NCI-H774 (cell line): ENCODE measurements at regions not wholly inside any gene's neighbourhood (a gene's known extent, or its start where the extent isn't known, plus 50 kb on each side); places are given as distances from the start of the nearest gene placed in this dataset.
"Not testable (repeated sequence)": the region's sequence is repeated elsewhere in the genome, so short reads cannot be mapped to it uniquely, and the experiment has no call there.

ENCODE experiments used
- DNase-seq: peaks from one replicate; lab custom pipeline; 2025; lab: John Stamatoyannopoulos, UW

DNA sequence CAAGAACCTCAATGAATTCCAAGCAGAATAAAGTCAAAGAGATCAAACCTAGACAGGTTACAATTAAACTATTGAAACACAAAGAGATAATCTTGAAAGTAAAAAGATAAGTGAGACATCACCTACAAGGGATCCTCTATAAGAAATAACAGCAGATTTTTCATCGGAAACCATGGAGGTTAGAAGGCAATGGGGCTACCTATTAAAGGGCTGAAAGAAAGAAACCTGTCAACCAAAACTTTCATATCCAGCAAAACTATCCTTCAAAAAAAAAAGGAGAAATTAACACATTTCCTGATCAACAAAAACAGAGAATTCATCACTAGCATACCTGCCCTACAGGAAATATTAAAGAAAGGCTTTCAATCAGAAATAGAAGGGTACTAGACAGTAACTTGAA lies 244.9 kb downstream of the ARHGAP12 start:
- peak; percentile 2 for DNase-seq

DNA sequence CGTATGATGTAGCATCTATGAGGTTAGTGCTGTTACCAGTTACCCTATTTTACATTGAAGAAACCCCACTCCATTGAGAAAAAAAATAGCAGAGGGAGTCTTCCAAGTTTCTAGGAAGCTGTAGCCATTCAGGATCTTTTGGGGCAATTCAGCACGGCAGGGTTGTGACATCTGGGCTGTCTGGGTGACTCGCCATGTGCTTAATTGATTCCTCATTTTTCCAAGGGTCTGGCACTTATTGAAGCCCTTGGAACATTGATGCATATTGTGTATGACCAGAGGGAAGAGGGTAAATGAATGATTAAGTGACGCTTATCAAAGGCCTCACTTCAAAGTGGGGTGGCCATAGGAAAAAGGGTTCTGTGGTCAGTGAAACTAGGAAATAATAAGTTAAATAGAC lies 248.7 kb downstream of the ARHGAP12 start:
- DNase-seq: no peak

DNA sequence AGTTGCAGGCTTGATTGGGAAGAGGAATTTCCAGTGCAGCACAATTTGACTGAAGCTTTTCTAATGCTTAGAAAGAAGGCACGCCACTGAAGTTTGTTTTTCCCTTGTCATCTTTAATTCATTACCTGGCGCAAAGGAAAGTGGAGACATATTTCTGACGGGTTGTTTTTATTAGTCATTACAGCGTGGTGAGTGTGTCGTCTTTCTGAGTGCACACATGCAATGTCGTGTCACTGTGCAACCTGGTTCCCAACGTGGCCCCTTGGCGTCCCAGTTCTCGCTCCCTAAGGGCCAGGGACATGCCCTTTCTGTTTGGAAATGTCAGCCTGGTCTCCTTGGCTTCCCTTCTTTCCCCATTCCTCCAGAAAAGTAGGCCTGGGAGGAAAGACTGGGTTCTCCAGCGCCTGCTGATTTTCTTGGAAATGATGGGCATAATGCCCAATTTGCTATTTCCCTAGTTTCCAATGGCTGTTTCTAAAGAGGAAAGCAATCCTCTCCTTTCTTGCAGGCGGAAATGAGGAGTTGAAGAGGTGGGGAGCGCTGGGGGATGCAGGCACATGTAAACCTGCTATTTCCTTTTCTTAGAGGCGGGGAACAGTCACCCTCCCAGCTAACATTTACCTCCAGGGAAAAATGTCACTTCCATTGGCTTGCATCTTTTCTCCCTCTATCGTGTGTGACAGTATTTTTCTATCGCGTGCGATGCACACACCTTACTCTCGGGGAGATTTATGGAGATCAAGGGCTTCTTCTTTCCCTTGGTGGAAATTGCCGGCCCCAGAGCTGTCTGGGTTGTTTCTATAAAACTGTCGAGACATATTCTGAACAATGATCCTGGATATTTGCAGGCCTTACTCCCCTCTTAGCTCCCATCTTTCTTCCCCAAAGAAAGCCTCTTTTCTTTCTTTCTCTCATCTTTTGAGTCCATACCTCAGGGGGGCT lies 249.8 kb downstream of the ARHGAP12 start:
- DNase-seq: no peak

DNA sequence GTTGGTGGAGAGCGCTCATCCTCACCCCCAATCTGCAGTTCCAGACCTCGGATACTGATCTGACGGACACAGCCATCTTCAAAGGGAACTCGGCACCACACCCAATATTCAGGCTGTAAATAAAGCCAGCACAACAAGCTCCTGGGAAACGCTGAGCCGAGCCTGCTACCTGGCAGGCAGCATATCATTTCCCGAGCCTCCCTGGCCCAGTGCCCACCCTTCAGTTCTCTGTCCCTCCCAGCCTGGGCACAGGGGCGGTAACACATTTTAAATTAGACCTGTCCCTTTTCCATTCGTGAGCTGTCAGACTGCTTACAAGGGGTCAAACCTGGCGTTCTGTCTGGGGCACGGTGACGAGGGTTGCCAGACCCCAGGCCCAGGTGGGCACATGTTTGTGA lies 250.5 kb downstream of the ARHGAP12 start:
- no peak for DNase-seq

DNA sequence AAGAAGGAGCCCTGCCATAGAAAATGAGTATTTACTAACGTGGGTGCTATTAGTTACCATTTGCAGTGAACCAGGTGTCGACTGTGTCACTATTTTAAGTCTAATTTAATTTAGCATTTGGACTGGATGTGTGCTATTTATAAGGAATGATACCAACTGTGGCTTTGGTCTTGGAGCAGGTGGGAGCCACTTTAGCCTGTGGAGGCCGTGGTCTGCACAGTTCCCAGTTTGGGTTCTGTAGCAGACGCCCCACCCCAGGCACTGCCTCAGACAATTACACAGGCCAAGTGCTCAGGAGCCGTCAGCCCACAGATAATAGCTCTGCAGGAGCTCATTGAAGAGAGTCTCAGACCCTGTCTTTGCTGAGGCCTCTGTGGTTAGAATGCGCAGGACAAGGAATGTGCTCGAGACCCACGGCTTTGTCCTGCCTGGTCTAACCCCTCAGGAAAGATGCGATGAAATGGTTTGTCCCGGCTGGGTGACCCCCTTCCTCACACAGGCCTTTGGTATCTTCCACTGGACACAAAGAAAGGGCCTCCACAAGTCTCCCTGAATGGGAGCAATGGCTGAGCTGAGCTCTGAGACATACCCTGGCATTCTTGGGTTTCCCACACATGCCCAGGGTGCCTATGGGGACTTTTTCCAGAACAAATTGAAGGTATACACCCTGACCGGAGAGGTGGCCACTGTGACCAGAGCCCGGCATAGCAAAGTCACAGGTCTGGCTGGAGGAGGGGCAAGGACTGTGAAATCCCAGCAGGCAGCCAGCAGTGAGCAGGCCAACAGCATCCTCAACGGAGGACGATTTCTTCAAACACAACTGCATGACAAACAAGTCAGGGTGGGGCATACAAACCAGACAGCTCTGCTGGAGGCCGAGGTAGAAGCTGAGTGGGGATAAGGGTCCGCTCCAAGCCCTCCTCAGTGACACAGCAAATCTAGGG lies 251.2 kb downstream of the ARHGAP12 start:
- peak; percentile 18 for DNase-seq

DNA sequence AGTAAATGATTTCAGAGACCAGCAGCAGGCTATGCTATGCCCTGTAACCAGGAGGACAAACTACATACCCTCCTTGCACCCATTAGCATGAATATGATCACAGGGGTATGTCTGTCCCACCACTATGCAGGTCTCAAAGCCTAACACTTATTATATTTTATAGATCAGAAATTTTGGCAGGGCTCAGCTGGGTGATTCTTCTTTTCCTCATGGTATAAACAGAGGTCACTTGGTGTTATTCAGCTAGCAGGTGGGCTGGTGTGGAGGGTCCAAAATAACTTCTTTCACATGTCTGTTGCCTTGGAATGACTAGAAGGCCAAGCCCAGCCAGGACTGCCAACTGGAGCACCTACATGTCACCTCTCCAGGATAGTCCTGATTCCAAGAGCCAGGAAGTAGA lies 252.9 kb downstream of the ARHGAP12 start:
- DNase-seq: no peak

DNA sequence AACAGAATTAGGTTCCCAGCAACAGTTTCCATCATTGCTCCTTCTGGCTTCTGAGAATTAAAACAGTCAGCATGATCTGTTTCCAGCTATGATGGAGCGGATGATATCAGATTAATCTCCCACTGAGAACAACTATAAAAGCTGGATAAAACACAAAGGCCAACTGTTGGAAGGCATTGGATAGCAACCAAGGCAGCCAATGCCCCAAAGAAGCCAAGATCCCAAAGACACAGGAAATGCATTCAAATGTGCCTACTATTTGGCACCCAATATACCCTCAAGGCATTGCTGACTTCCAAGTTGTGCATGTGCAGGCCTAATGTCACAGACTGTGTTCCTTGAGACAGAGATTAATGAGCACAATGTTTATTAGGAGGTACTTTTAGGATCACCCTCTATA lies 259.3 kb downstream of the ARHGAP12 start:
- DNase-seq: no peak

DNA sequence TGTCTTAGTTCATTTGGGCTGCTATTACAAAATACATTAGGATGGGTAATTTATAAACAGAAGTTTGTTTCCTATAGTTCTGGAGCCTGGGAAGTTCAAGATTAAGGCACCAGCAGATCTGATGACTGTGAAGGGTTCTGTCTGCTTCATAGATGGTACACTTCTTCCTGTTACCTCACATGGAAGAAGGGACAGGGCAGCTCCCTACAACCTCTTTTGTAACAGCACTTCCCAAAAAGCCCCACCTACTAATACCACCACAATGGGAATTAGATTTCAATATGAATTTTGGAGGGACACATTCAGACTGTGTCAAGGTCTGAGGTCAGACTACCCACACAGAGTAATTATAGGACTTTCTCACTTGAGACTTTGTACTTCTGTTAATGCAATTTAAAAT lies 260.3 kb downstream of the ARHGAP12 start:
- no peak for DNase-seq

DNA sequence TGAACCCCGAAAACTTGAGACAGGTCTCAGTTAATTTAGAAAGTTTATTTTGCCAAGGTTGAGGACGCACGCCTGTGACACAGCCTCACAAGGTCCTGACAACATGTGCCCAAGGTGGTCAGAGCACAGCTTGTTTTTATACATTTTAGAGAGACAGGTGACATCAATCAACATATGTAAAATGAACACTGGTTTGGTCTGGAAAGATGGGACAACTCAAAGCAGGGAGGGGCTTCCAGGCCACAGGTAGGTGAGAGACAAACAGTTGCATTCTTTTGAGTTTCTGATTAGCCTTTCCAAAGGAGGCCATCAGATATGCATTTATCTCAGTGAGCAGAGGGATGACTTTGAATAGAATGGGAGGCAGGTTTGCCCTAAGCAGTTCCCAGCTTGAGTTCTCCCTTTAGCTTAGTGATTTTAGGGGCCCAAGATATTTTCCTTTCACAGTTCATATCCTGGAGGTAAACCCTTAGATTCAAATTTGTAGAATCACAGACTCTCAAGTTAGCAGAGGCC lies 262.8 kb downstream of the ARHGAP12 start:
- DNase-seq: not testable (repeated sequence)

DNA sequence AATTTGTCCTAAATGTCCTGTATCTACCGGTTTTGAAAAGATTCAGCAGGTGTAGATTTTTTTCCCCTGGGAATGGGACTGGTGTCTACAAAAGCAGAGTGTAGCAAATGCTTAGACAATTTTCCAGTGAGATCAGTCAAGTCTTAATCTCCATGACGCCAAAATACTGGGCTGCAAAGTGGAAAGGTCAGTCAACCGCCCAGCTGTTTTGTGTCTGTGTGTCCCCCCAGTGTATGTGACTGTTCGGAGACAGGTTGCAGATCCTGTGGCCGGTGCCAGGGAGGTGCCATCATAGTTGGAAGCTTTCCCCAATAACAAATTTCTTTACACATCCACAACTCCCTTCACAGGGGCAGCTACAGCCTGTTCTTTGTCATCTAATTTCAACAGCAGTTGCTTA lies 263.8 kb downstream of the ARHGAP12 start:
- no peak for DNase-seq

DNA sequence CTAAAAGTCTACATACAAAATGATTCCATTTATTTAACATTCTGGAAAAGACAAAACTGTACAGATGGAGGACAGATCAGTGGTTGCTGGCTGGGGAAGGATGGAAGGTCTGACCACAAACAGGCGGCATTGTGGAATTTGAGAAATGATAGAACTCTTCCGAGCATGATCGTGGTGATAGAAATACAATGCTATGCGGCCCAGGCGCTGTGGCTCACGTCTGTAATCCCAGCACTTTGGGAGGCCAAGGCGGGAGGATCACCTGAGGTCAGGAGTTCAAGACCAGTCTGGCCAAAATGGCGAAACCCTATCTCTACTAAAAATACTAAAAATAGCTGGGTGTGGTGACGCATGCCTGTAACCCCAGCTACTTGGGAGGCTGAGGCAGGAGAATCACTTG lies 264.6 kb downstream of the ARHGAP12 start:
- DNase-seq: not testable (repeated sequence)

DNA sequence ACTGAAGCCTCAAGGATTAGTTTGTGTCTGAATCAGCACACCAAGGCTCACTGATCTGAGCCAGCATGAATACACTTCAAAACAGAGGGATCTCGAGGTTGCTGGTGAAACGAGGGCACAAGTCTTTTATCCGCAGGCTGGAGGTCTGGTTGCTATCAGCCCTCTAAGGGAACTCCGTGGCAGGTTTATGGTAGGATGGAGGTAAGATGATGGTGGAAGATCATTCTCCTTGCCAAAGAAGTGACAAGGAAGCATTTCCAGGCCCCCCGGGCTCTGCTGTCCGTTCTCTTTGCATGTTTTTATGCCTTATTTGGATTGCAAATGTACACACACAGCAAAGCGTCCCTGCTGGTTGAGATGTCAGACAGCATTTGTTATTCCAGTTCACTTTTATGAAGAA lies 268.3 kb downstream of the ARHGAP12 start:
- no peak for DNase-seq

DNA sequence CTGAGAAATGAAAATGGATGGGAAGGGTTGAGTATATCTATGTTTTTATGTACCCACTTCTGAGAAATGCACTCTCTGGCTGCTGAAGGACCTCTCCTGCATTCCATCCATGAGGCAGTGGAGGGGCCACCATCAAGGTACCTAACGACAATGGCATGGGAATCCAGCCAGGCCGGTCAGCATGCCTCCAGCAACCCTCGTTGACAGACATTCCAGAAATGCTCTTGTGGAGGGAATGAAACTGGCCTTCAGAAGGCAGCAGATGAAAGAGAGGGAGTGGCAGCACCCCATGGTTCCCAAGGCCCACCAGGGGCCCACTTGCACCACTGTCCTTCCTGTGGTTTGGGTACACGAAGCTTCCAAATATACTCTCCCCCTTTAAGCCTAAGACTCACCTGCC lies 269.0 kb downstream of the ARHGAP12 start:
- no peak for DNase-seq

DNA sequence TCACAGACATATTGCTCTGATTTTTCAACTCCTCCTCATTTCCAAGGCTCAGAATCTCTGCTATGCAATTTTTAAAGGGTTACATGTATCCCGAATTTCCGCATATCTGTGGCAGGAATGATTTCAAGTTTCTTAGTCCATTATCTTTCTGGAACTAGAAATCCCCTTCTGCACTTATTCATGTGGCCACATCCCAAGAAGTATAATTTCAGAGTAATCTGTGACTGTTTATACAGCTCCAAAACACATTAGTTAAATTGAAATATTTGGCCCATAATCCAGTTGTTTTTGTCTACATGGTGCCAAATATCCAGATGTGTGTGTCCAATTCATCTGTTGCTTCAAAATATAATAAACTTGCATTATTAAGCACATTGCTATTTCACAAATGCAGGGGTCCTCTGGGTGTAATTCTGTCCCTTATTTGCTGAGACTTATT lies 271.2 kb downstream of the ARHGAP12 start:
- DNase-seq: no peak

DNA sequence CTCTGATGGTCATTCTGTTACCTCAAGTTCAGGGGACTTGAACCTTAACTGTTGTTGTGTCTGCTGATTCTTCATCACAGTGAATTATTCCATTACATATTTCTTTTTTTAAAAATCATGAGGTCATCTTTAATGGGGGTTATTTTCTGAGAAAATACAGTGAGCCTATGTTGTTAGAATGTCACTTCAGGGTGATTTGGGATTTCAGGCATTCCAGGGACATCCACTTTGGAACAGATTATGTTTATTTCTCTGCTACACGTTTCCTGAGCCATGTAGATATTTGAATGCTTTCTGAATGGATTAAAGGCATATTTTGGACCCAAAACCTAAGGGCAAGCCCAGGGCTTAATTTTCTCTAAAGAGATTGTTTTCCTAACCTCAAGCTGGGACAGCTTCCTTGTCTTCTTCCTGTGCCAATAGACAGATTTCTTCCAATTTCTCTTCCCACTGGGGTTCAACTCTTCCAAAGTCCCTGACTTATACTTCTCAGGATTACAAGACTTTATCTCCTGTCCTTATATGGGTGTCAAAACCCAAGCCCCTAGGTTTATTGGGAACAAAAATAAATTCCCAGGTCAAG lies 271.7 kb downstream of the ARHGAP12 start:
- no peak for DNase-seq

DNA sequence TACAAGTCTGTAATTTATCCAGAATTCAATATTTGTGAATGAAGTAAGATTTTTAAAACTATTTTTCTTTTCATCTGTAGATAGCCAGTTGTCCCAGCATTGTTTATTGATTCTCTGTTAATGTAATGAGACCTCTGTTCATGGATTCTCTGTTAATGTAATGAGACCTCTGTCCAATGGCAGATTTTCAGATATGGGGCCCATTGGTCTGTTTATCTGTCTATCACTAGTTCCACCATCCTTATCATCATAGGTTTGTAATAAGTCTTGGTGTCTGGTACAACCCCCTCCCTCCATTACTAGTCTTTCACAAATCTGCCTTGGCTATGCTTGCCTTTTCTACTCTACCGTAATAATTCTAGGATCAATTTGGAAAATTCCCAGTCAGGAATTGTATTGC lies 276.6 kb downstream of the ARHGAP12 start:
- no peak for DNase-seq

DNA sequence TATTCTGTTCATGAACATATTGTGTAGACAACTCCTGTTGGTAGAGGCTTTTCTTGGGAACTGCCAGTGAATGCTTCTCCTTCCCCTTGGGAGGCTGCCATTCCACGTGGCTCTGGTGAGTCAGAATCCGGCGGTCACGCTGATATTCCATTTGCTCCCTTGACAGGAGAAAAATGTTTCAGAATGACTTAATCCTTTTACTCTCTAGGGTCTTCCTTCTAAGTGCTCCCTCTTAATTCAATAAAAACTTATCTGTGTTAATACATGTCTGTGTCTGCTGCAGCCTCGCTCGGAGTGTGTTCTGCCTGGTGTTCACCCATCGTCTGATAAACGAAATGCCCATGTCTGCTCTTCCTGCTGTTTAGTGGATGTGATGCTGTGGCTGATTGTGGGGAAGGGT lies 278.6 kb downstream of the ARHGAP12 start:
- no peak for DNase-seq

DNA sequence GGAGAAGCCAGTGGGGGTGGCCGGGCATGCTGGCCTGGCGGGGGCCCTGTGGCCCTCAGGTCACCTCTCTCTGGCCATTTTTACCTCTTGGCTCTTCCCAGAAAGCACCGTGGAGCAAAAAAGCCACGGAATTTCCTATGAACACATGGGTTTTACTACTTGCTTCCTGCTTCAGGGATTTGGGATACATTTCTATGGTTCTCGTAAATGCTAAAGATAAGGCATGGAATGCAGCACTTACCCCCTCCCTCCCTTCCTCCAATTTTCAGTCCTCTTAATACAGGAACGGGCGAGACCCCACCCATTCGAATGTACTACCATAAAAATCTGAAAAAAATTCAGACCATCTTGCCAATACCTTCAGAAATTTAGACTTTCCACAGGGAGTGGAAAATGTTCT lies 279.7 kb downstream of the ARHGAP12 start:
- DNase-seq: no peak

DNA sequence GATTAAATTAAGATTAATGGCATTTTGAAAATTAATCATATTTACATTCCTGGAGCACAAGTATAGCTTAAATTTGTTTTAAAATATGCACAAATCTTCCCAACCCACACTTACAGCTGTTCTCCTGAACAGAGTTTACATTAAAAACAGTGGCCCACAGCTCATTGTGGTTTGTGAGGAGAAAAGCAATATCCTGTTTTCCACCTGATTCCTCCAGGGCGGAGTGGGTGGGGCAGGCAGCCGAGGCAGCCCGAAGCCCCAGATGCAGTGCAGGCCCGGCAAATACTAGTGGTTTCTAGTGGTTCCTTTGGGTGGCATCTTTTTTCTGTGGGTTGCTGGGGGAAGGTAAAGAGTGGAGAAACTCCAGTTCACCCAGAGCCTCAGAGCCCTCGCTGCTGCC lies 280.8 kb downstream of the ARHGAP12 start:
- DNase-seq: no peak

DNA sequence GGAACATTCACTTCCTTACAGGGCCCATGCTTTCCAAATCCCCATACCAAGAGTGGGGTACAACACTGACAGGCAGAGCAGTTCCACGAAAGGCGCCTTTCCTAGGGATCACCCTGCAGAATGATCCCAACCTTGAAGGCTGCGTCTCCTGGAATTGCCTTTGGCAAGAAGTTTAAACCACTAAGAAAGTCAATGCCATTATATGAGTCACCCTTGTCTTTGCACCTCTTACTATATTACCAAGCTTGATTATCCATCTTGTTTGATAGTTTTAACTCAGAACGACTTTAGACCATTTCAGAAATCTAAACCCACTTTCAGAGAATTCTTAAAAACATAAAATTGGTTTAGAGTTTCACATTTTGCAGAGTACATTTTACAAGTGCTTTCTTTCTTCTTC lies 282.1 kb downstream of the ARHGAP12 start:
- DNase-seq: no peak

DNA sequence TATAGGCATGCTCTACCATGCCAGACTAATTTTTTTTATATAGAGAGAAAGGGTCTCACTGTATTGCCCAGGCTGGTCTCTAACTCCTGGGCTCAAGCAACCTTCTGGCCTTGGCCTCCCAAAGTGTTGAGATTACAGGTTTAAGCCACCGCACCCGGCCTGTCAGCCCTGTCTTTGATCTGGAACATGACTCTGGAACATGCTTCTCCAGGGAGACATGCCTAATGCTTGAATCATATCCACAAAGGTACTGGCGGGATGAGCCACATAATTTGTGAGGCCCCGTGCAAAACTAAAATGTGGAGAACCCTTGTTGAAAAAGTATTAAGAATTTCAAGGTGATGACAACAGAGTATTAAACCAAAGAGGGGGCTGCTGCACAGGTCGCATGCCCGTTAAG lies 282.8 kb downstream of the ARHGAP12 start:
- DNase-seq: no peak

DNA sequence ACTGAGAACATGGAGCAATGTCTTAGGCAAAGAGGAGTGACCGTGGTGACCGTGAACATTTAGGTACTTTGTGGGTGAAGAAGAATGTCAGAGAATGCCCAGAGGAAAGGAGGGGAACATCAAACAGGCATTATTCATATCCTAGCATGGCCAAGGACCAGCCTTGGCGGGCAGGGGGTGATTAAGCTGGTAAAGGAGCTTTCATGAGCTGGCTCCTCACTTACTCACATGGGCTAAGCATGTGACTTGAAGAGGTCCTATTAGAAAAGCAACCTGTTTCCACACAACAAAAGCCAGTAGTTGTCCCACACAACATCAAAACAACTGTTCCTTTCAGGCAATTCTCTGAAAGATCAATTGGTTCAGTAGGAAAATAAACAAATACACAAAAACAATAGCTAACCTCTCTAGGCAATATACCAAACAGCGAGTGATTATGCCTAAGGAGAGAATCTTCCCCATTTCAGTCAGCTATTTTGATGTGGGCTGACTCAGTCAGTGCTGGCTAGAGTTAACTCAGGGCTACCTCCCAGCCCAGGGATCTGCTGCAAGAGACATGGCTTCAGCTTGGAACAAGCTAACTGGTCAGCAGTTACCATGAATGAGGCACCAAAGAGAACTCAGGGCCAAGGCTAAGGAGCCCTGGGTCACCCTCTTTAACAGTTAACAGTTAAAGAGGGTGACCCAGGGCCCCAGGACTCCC lies 283.5 kb downstream of the ARHGAP12 start:
- no peak for DNase-seq
